ENCODE measurements at regions not wholly inside any gene's neighbourhood (a gene's known extent, or its start where the extent isn't known, plus 50 kb on each side); places are given as distances from the start of the nearest gene placed in this dataset.
"Not testable (repeated sequence)": the region's sequence is repeated elsewhere in the genome, so short reads cannot be mapped to it uniquely, and the experiment has no call there.

GRCh38 chr9:110007477-110008270 lies 200.3 kb downstream of the C9orf152 start:
- no peaks in the 10 kb centered on the region for H3K9me3 ChIP-seq (ENCODE audit: control insufficient read depth, insufficient read depth, low read length)
- H3K9ac ChIP-seq (ENCODE audit: low read depth, low read length): no peak overlapping the region
- no peaks in the 10 kb centered on the region for H3K4me1 ChIP-seq (ENCODE audit: insufficient read depth, low read length)
- no peaks in the 10 kb centered on the region for H3K36me3 ChIP-seq (ENCODE audit: insufficient read depth, low read length)

GRCh38 chr9:110008663-110009062 lies 199.3 kb downstream of the C9orf152 start:
- H3K9ac ChIP-seq (ENCODE audit: low read depth, low read length): no peak overlapping the region

GRCh38 chr9:110011628-110012320 lies 196.2 kb downstream of the C9orf152 start:
- H3K9ac ChIP-seq (ENCODE audit: low read depth, low read length): no peak overlapping the region

More at GRCh38 chr9:110008663-110009062, 199.3 kb downstream of the C9orf152 start:
- Histone ChIP-seq H3K4me1 (ENCODE audit: insufficient read depth, low read length) (no peaks in the 10 kb centered on the region), H3K9me3 (ENCODE audit: control insufficient read depth, insufficient read depth, low read length) (no peaks in the 10 kb centered on the region), H3K36me3 (ENCODE audit: insufficient read depth, low read length) (no peaks in the 10 kb centered on the region)

GRCh38 chr9:110013064-110013463 lies 194.9 kb downstream of the C9orf152 start:
- H3K9me3 ChIP-seq (ENCODE audit: control insufficient read depth, insufficient read depth, low read length): no peaks in the 10 kb centered on the region
- no peaks in the 10 kb centered on the region for H3K36me3 ChIP-seq (ENCODE audit: insufficient read depth, low read length)
- H3K9ac ChIP-seq (ENCODE audit: low read depth, low read length): no peak overlapping the region
- H3K4me1 ChIP-seq (ENCODE audit: insufficient read depth, low read length): peaks cover 7% of the 10 kb centered on the region; the same call in 1 of the 2 replicates

More at GRCh38 chr9:110011628-110012320, 196.2 kb downstream of the C9orf152 start:
- Histone ChIP-seq H3K4me1 (ENCODE audit: insufficient read depth, low read length) (peaks cover 7% of the 10 kb centered on the region; the same call in 1 of the 2 replicates), H3K36me3 (ENCODE audit: insufficient read depth, low read length) (no peaks in the 10 kb centered on the region), H3K9me3 (ENCODE audit: control insufficient read depth, insufficient read depth, low read length) (no peaks in the 10 kb centered on the region)

GRCh38 chr9:110015759-110016158 lies 192.2 kb downstream of the C9orf152 start:
- Histone ChIP-seq H3K36me3 (ENCODE audit: insufficient read depth, low read length) (no peaks in the 10 kb centered on the region), H3K4me1 (ENCODE audit: insufficient read depth, low read length) (peaks cover 7% of the 10 kb centered on the region; the same call in 1 of the 2 replicates), H3K9ac (ENCODE audit: low read depth, low read length) (no peak overlapping the region), H3K9me3 (ENCODE audit: control insufficient read depth, insufficient read depth, low read length) (no peaks in the 10 kb centered on the region)

- H3K9ac ChIP-seq (ENCODE audit: low read depth, low read length): no peak overlapping the region
- no peaks in the 10 kb centered on the region for H3K36me3 ChIP-seq (ENCODE audit: insufficient read depth, low read length)
- peaks cover 7% of the 10 kb centered on the region; the same call in 1 of the 2 replicates for H3K4me1 ChIP-seq (ENCODE audit: insufficient read depth, low read length)
- no peaks in the 10 kb centered on the region for H3K9me3 ChIP-seq (ENCODE audit: control insufficient read depth, insufficient read depth, low read length)
These were observed 191.6 kb downstream of the C9orf152 start for GRCh38 chr9:110016340-110016739.

- not testable (repeated sequence) for H3K4me1 ChIP-seq (ENCODE audit: insufficient read depth, low read length); H3K9me3 ChIP-seq (ENCODE audit: control insufficient read depth, insufficient read depth, low read length); H3K9ac ChIP-seq (ENCODE audit: low read depth, low read length); H3K36me3 ChIP-seq (ENCODE audit: insufficient read depth, low read length)
These were observed 187.7 kb downstream of the C9orf152 start for GRCh38 chr9:110020216-110020615.

GRCh38 chr9:110021891-110022290 lies 186.1 kb downstream of the C9orf152 start:
- Histone ChIP-seq H3K4me1 (ENCODE audit: insufficient read depth, low read length) (peaks cover 1% of the 10 kb centered on the region), H3K36me3 (ENCODE audit: insufficient read depth, low read length) (no peaks in the 10 kb centered on the region), H3K9me3 (ENCODE audit: control insufficient read depth, insufficient read depth, low read length) (no peaks in the 10 kb centered on the region), H3K9ac (ENCODE audit: low read depth, low read length) (no peak overlapping the region)

GRCh38 chr9:110023221-110023620 lies 184.7 kb downstream of the C9orf152 start:
- not testable (repeated sequence) for H3K9ac ChIP-seq (ENCODE audit: low read depth, low read length); H3K36me3 ChIP-seq (ENCODE audit: insufficient read depth, low read length); H3K9me3 ChIP-seq (ENCODE audit: control insufficient read depth, insufficient read depth, low read length)
- peaks cover 10% of the 10 kb centered on the region for H3K4me1 ChIP-seq (ENCODE audit: insufficient read depth, low read length)

GRCh38 chr9:110025551-110026170 lies 182.3 kb downstream of the C9orf152 start:
- Histone ChIP-seq H3K9ac (ENCODE audit: low read depth, low read length) (no peak overlapping the region), H3K36me3 (ENCODE audit: insufficient read depth, low read length) (no peaks in the 10 kb centered on the region), H3K9me3 (ENCODE audit: control insufficient read depth, insufficient read depth, low read length) (no peaks in the 10 kb centered on the region), H3K4me1 (ENCODE audit: insufficient read depth, low read length) (peaks cover 25% of the 10 kb centered on the region)

- Histone ChIP-seq H3K4me1 (ENCODE audit: insufficient read depth, low read length) (peaks cover 25% of the 10 kb centered on the region), H3K9me3 (ENCODE audit: control insufficient read depth, insufficient read depth, low read length) (no peaks in the 10 kb centered on the region), H3K36me3 (ENCODE audit: insufficient read depth, low read length) (no peaks in the 10 kb centered on the region), H3K9ac (ENCODE audit: low read depth, low read length) (no peak overlapping the region)
These were observed 180.3 kb downstream of the C9orf152 start for GRCh38 chr9:110027671-110028081.

- H3K9ac ChIP-seq (ENCODE audit: low read depth, low read length): no peak overlapping the region
- H3K9me3 ChIP-seq (ENCODE audit: control insufficient read depth, insufficient read depth, low read length): no peaks in the 10 kb centered on the region
- H3K4me1 ChIP-seq (ENCODE audit: insufficient read depth, low read length): peaks cover 25% of the 10 kb centered on the region
- no peaks in the 10 kb centered on the region for H3K36me3 ChIP-seq (ENCODE audit: insufficient read depth, low read length)
These were observed 179.7 kb downstream of the C9orf152 start for GRCh38 chr9:110028271-110028670.

- Histone ChIP-seq H3K9me3 (ENCODE audit: control insufficient read depth, insufficient read depth, low read length) (no peaks in the 10 kb centered on the region), H3K9ac (ENCODE audit: low read depth, low read length) (no peak overlapping the region), H3K4me1 (ENCODE audit: insufficient read depth, low read length) (peaks cover 25% of the 10 kb centered on the region), H3K36me3 (ENCODE audit: insufficient read depth, low read length) (no peaks in the 10 kb centered on the region)
These were observed 179.3 kb downstream of the C9orf152 start for GRCh38 chr9:110028676-110029075.

GRCh38 chr9:110029429-110029955 lies 178.5 kb downstream of the C9orf152 start:
- Histone ChIP-seq H3K9ac (ENCODE audit: low read depth, low read length) (no peak overlapping the region), H3K36me3 (ENCODE audit: insufficient read depth, low read length) (no peaks in the 10 kb centered on the region), H3K9me3 (ENCODE audit: control insufficient read depth, insufficient read depth, low read length) (no peaks in the 10 kb centered on the region), H3K4me1 (ENCODE audit: insufficient read depth, low read length) (peaks cover 25% of the 10 kb centered on the region)
